ENCODE measurements at regions not wholly inside any gene's neighbourhood (a gene's known extent, or its start where the extent isn't known, plus 50 kb on each side); places are given as distances from the start of the nearest gene placed in this dataset.

DNA sequence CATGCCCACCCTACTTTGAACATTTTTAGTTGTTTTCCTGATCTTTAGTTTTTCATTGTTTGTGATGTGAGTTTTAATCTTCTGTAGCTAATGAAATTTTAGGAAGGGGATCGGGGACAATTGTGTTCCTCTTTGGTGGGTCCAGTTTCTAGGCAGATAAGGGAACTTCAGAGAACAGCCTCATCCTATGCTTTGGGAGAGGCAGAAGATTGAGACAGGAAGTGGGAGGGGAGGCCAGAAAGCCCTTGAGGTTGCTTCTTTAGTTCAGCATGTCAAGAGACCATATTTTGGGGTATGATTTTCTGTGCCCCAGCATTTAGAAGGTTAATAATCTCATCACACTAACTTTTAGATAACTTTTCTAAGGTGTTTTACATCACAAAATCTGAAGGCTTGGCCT, 191.0 kb downstream of the TANC2 start:
- Mint-ChIP-seq H3K9me3 (no peaks in the 10 kb centered on the region), H3K27me3 (ENCODE audit: low read depth) (no peaks in the 10 kb centered on the region), H3K4me1 (ENCODE audit: low read depth) (peaks cover 5% of the 10 kb centered on the region), H3K36me3 (ENCODE audit: insufficient read depth) (no peaks in the 10 kb centered on the region), H3K4me3 (no peak overlapping the region)
- no peak for ATAC-seq
- DNase-seq = no peak

DNA sequence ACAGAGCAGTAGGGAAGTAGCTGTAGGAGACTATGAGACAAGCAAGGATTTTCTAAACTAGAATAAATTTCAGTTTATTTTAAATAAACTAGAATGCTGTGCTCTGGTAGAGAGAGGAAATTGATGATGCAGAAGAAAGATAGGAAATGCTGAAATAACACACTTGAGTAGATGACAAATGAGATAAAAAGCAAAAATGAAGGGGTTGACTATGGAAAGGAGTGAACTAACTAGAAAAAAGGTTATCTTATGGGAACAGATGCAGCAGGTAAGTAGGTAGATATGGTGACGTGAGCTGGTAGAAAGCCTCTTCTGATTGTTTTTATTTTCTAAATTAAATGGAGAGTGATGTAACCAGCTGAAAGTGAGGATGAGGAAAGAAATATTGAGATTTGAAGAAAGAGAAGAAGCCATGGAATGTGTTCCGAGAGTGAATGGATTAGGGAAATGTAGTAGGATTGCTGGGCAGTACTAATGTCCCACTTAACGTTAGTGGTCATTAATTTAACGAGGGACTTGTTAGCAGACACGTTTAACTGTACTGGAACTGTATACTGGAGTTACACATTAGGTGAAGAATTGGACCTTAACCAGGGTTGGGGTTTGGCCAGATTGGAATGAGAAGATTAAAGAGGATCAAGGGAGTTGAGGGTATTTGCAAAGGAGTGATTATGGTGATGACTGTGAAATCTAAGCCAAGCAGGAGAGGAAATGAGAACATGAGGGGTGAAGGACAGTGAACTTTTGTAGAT, 196.5 kb downstream of the TANC2 start:
- Mint-ChIP-seq H3K4me3 (no peak overlapping the region), H3K36me3 (ENCODE audit: insufficient read depth) (no peaks in the 10 kb centered on the region), H3K4me1 (ENCODE audit: low read depth) (no peaks in the 10 kb centered on the region), H3K27me3 (ENCODE audit: low read depth) (no peaks in the 10 kb centered on the region), H3K9me3 (no peaks in the 10 kb centered on the region)
- ATAC-seq (no peak), DNase-seq (no peak)

GRCh38 chr17:63163158-63163520, 197.1 kb downstream of the TANC2 start:
- ATAC-seq (no peak), DNase-seq (no peak)
- Mint-ChIP-seq H3K9me3 (no peaks in the 10 kb centered on the region), H3K36me3 (ENCODE audit: insufficient read depth) (no peaks in the 10 kb centered on the region), H3K4me3 (no peak overlapping the region), H3K4me1 (ENCODE audit: low read depth) (no peaks in the 10 kb centered on the region), H3K27me3 (ENCODE audit: low read depth) (no peaks in the 10 kb centered on the region)

DNA sequence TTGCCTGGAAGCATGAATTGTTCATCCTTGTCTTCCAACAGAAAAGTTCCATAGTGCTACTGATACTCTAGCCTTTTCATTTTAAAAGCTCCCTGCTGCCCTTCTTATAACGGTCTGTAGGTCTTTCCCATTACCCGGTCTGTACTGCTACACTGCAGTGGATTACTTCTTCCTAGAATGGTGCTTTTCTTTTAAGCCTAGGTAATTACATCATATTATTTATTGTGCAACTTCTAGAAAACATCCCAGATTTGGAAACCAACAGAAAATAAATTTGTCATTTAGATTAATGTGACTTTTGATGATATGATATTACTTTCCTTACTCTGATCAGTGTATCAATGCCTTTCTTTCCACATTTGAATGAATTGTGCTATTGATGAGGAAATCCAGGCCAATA, 199.4 kb downstream of the TANC2 start:
- Mint-ChIP-seq H3K4me3 (no peak overlapping the region), H3K27me3 (ENCODE audit: low read depth) (no peaks in the 10 kb centered on the region), H3K4me1 (ENCODE audit: low read depth) (no peaks in the 10 kb centered on the region), H3K9me3 (no peaks in the 10 kb centered on the region), H3K36me3 (ENCODE audit: insufficient read depth) (peaks cover 5% of the 10 kb centered on the region)
- DNase-seq (no peak), ATAC-seq (no peak)

GRCh38 chr17:63170795-63171194, 204.8 kb downstream of the TANC2 start:
- Mint-ChIP-seq H3K9me3 (no peaks in the 10 kb centered on the region), H3K36me3 (ENCODE audit: insufficient read depth) (peaks cover 5% of the 10 kb centered on the region), H3K27me3 (ENCODE audit: low read depth) (no peaks in the 10 kb centered on the region), H3K4me3 (no peak overlapping the region), H3K4me1 (ENCODE audit: low read depth) (no peaks in the 10 kb centered on the region)
- no peak for ATAC-seq
- no peak for DNase-seq

GRCh38 chr17:63171428-63172393, 205.7 kb downstream of the TANC2 start:
- no peak for DNase-seq
- no peak for ATAC-seq
- no peaks in the 10 kb centered on the region for H3K9me3 Mint-ChIP-seq
- H3K36me3 Mint-ChIP-seq (ENCODE audit: insufficient read depth) = peaks cover 5% of the 10 kb centered on the region
- no peaks in the 10 kb centered on the region for H3K4me1 Mint-ChIP-seq (ENCODE audit: low read depth)
- no peaks in the 10 kb centered on the region for H3K27me3 Mint-ChIP-seq (ENCODE audit: low read depth)
- no peak overlapping the region for H3K4me3 Mint-ChIP-seq

GRCh38 chr17:63173450-63173849, 207.4 kb downstream of the TANC2 start:
- DNase-seq = no peak
- ATAC-seq = no peak
- H3K4me3 Mint-ChIP-seq = no peak overlapping the region
- no peaks in the 10 kb centered on the region for H3K4me1 Mint-ChIP-seq (ENCODE audit: low read depth)
- no peaks in the 10 kb centered on the region for H3K27me3 Mint-ChIP-seq (ENCODE audit: low read depth)
- H3K9me3 Mint-ChIP-seq = no peaks in the 10 kb centered on the region
- peaks cover 5% of the 10 kb centered on the region for H3K36me3 Mint-ChIP-seq (ENCODE audit: insufficient read depth)

- Mint-ChIP-seq H3K27me3 (ENCODE audit: low read depth) (no peaks in the 10 kb centered on the region), H3K9me3 (no peaks in the 10 kb centered on the region), H3K36me3 (ENCODE audit: insufficient read depth) (peaks cover 5% of the 10 kb centered on the region), H3K4me1 (ENCODE audit: low read depth) (no peaks in the 10 kb centered on the region), H3K4me3 (no peak overlapping the region)
- DNase-seq = no peak
- no peak for ATAC-seq
These were observed 207.9 kb downstream of the TANC2 start for GRCh38 chr17:63173903-63174302.

DNA sequence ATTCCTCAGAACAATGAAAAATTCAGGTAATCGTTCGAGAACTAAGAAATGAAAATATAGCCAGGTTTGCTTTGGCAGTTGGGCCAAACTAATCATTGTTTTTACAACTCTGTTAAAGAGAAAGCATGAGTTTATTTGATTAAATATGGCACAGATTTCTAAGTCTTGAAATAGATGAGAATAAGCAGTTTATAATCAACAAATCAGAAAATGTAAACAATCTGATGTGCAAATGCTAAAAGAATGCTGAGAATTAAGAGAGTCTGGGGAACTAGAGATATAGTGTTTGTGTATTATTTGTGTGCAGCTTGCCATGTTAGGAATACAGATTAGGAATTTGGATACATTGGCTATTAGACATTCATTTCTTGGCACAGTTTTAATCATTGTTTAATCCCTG, 212.5 kb downstream of the TANC2 start:
- no peaks in the 10 kb centered on the region for H3K4me1 Mint-ChIP-seq (ENCODE audit: low read depth)
- H3K36me3 Mint-ChIP-seq (ENCODE audit: insufficient read depth) = peaks cover 3% of the 10 kb centered on the region
- H3K27me3 Mint-ChIP-seq (ENCODE audit: low read depth) = no peaks in the 10 kb centered on the region
- ATAC-seq (no peak), DNase-seq (no peak)
- no peak overlapping the region for H3K4me3 Mint-ChIP-seq
- no peaks in the 10 kb centered on the region for H3K9me3 Mint-ChIP-seq

GRCh38 chr17:63181856-63182255, 215.8 kb downstream of the TANC2 start:
- Mint-ChIP-seq H3K9me3 (peaks cover 2% of the 10 kb centered on the region), H3K4me1 (ENCODE audit: low read depth) (no peaks in the 10 kb centered on the region), H3K4me3 (no peak overlapping the region), H3K27me3 (ENCODE audit: low read depth) (no peaks in the 10 kb centered on the region), H3K36me3 (ENCODE audit: insufficient read depth) (peaks cover 3% of the 10 kb centered on the region)
- DNase-seq (no peak), ATAC-seq (no peak)

GRCh38 chr17:63185420-63185819, 219.4 kb downstream of the TANC2 start:
- no peak for DNase-seq
- Mint-ChIP-seq H3K36me3 (ENCODE audit: insufficient read depth) (peaks cover 3% of the 10 kb centered on the region), H3K4me3 (no peak overlapping the region), H3K9me3 (peaks cover 6% of the 10 kb centered on the region), H3K27me3 (ENCODE audit: low read depth) (no peaks in the 10 kb centered on the region), H3K4me1 (ENCODE audit: low read depth) (peaks cover 5% of the 10 kb centered on the region)
- no peak for ATAC-seq

- Mint-ChIP-seq H3K27me3 (ENCODE audit: low read depth) (no peaks in the 10 kb centered on the region), H3K36me3 (ENCODE audit: insufficient read depth) (no peaks in the 10 kb centered on the region), H3K9me3 (peaks cover 6% of the 10 kb centered on the region), H3K4me1 (ENCODE audit: low read depth) (peaks cover 5% of the 10 kb centered on the region), H3K4me3 (no peak overlapping the region)
- DNase-seq = no peak
- ATAC-seq = no peak
These were observed 223.0 kb downstream of the TANC2 start for GRCh38 chr17:63189082-63189481.

DNA sequence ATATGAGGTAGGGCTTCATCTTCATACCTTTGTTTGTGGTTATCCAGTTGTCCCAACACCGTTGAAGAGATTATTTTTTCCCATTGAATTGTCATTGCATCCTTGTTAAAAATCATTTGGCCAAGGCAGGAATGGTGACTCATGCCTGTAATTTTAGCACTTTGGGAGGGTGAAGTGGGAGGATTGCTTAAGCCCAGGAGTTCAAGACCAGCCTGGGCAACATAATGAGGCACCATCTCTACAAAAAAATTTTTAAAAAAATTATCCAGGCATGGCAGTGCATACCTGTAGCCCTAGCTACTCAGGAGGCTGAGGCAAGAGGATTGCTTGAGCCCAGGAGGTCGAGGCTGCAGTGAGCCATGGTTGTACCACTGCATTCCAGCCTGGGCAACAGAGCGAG, 223.9 kb downstream of the TANC2 start:
- Mint-ChIP-seq H3K27me3 (ENCODE audit: low read depth) (no peaks in the 10 kb centered on the region), H3K4me3 (no peak overlapping the region), H3K4me1 (ENCODE audit: low read depth) (peaks cover 5% of the 10 kb centered on the region), H3K36me3 (ENCODE audit: insufficient read depth) (no peaks in the 10 kb centered on the region), H3K9me3 (peaks cover 6% of the 10 kb centered on the region)
- no peak for DNase-seq
- no peak for ATAC-seq

DNA sequence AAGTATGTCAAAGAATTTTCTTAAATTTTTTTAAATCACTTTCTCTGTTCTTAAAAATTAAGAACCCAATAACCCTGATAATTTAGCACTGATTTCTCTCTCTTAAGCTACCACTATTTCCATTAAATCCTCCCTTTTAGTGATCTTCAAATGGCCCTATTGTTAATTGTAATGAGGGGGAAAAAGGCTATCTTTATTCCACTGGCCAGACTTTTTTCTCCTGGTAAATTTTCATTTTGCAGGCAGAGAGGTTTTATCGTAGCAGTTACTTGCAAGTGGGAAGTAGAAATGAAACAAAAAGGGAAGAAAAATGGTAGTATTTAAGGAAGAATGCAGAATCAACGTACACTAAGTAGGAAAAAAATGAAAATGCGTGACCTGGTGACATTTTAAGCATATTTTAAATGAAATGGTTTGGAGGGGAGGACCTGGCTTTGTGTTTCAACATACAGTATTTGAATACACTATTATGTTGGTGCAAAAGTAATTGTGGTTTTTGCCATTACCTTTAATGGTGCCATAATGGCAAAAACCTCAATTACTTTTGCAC, 224.9 kb downstream of the TANC2 start:
- no peak for DNase-seq
- no peak for ATAC-seq
- Mint-ChIP-seq H3K27me3 (ENCODE audit: low read depth) (no peaks in the 10 kb centered on the region), H3K4me3 (no peak overlapping the region), H3K36me3 (ENCODE audit: insufficient read depth) (peaks cover 4% of the 10 kb centered on the region), H3K9me3 (peaks cover 6% of the 10 kb centered on the region), H3K4me1 (ENCODE audit: low read depth) (peaks cover 5% of the 10 kb centered on the region)

GRCh38 chr17:63191610-63192009, 225.6 kb downstream of the TANC2 start:
- Mint-ChIP-seq H3K4me3 (no peak overlapping the region), H3K36me3 (ENCODE audit: insufficient read depth) (peaks cover 4% of the 10 kb centered on the region), H3K4me1 (ENCODE audit: low read depth) (peaks cover 9% of the 10 kb centered on the region), H3K9me3 (peaks cover 6% of the 10 kb centered on the region), H3K27me3 (ENCODE audit: low read depth) (no peaks in the 10 kb centered on the region)
- ATAC-seq (no peak), DNase-seq (no peak)

Measured in activated T-cell treated with anti-CD3 and anti-CD28 coated beads, Interleukin-2, amount 50 U/mL, for 4 hours (primary cell).